HCT116 (cell line): ENCODE measurements at regions not wholly inside any gene's neighbourhood (a gene's known extent, or its start where the extent isn't known, plus 50 kb on each side); places are given as distances from the start of the nearest gene placed in this dataset.

Source experiments
- EZH2 ChIP-seq: fragments of 200-600 bp; sonication (generic); IDR thresholded peaks from 2 replicates; pipeline ENCODE4 v1.6.1; 2017; ENCODE audit warnings: antibody characterized with exemption, mixed run types
- EZH2phosphoT487 ChIP-seq: fragments of 200-600 bp; IDR thresholded peaks from 2 replicates; pipeline ENCODE4 v1.6.1; 2018; ENCODE audit warnings: antibody characterized with exemption, borderline replicate concordance
- MAX ChIP-seq: IDR thresholded peaks from 2 replicates; pipeline ENCODE4 v1.6.1; 2012
- POLR2A ChIP-seq: IDR thresholded peaks from 2 replicates; pipeline ENCODE4 v1.7.0; 2011; ENCODE audit warnings: borderline replicate concordance; ENCODE audit not compliant: insufficient read depth, insufficient read length; ENCODE audit errors: extremely low read depth
- POLR2AphosphoS5 ChIP-seq: IDR thresholded peaks from 2 replicates; pipeline ENCODE4 v1.6.1; 2011; ENCODE audit warnings: mild to moderate bottlenecking, low read depth, low read length, moderate library complexity
- RAD21 ChIP-seq: IDR thresholded peaks from 2 replicates; pipeline ENCODE4 v1.6.1; 2012; ENCODE audit warnings: low read depth, mild to moderate bottlenecking
- REST ChIP-seq: IDR thresholded peaks from 2 replicates; pipeline ENCODE4 v1.6.1; 2012; ENCODE audit warnings: low read depth
- SP1 ChIP-seq: IDR thresholded peaks from 2 replicates; pipeline ENCODE4 v1.6.1; 2012; ENCODE audit warnings: low read depth
- TCF7L2 ChIP-seq: IDR thresholded peaks from 2 replicates; pipeline ENCODE4 v1.7.0; 2011; ENCODE audit warnings: borderline replicate concordance, inconsistent platforms; ENCODE audit not compliant: insufficient read depth, insufficient read length; ENCODE audit errors: extremely low read depth
- ZNF274 ChIP-seq: fragments of 200-500 bp; sonication (Bioruptor generic); IDR thresholded peaks from 2 replicates; pipeline ENCODE4 v1.6.1; 2014; ENCODE audit warnings: mild to moderate bottlenecking, low read depth, low read length, inconsistent platforms
- TF ChIP-seq, protein P1 (sequence below), 3 experiments: fragments of 200-600 bp in 1 of 3; sonication (generic) in 1 of 3; IDR thresholded peaks in 2 of 3; conservative IDR thresholded peaks in 1 of 3; 2 replicates each; pipeline ENCODE4 v1.5.1; 2012 to 2017; ENCODE audit warnings: low read depth in 2 of 3, low read length in 2 of 3, antibody characterized with exemption in 1 of 3, borderline replicate concordance in 1 of 3, control low read depth in 1 of 3, mild to moderate bottlenecking in 1 of 3, mixed read lengths in 1 of 3, mixed run types in 1 of 3, moderate library complexity in 1 of 3; ENCODE audit not compliant: insufficient read depth in 1 of 3
- TF ChIP-seq, protein P2 (sequence below): IDR thresholded peaks from 2 replicates; pipeline ENCODE4 v1.6.1; 2012
- TF ChIP-seq, protein P3 (sequence below): IDR thresholded peaks from 2 replicates; pipeline ENCODE4 v1.6.1; 2011; ENCODE audit warnings: mild to moderate bottlenecking, low read length, moderate library complexity; ENCODE audit not compliant: insufficient replicate concordance; ENCODE audit errors: extremely low read depth

DNA sequence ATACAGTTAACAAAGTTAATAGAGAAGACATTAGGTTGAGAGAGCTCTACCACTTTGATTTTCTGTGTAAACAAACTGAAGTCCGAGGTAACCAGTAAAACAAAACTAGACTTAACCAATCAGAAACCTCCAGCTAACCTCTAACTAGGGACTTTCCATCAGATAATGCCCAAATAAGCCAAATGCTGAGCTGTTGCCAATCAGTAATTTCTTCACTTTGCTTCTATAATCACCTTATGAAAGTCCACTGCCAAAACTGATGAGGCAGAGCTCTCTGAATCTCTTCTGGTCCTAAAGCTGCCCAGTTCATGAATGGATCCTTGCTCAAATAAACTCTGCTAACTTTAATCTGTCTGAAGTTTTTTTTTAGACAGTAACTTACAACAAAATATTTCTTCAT lies 448.0 kb upstream of the NECTIN3 start:
- TF ChIP-seq, protein P1, sequence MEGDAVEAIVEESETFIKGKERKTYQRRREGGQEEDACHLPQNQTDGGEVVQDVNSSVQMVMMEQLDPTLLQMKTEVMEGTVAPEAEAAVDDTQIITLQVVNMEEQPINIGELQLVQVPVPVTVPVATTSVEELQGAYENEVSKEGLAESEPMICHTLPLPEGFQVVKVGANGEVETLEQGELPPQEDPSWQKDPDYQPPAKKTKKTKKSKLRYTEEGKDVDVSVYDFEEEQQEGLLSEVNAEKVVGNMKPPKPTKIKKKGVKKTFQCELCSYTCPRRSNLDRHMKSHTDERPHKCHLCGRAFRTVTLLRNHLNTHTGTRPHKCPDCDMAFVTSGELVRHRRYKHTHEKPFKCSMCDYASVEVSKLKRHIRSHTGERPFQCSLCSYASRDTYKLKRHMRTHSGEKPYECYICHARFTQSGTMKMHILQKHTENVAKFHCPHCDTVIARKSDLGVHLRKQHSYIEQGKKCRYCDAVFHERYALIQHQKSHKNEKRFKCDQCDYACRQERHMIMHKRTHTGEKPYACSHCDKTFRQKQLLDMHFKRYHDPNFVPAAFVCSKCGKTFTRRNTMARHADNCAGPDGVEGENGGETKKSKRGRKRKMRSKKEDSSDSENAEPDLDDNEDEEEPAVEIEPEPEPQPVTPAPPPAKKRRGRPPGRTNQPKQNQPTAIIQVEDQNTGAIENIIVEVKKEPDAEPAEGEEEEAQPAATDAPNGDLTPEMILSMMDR (IDR thresholded peaks at IDR 0.05 in 2 of 3, conservative IDR thresholded peaks at IDR 0.05 in 1 of 3; ENCODE audit: borderline replicate concordance in 1 of 3, insufficient read depth in 1 of 3, low read depth in 2 of 3, low read length in 2 of 3) = no peak
- TF ChIP-seq RAD21 = no peak
- no peak for TF ChIP-seq EZH2
- no peak for TF ChIP-seq POLR2A
- TF ChIP-seq, protein P2, sequence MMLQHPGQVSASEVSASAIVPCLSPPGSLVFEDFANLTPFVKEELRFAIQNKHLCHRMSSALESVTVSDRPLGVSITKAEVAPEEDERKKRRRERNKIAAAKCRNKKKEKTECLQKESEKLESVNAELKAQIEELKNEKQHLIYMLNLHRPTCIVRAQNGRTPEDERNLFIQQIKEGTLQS = no peak
- TF ChIP-seq REST = no peak
- no peak for TF ChIP-seq SP1
- no peak for TF ChIP-seq POLR2AphosphoS5
- TF ChIP-seq, protein P3, sequence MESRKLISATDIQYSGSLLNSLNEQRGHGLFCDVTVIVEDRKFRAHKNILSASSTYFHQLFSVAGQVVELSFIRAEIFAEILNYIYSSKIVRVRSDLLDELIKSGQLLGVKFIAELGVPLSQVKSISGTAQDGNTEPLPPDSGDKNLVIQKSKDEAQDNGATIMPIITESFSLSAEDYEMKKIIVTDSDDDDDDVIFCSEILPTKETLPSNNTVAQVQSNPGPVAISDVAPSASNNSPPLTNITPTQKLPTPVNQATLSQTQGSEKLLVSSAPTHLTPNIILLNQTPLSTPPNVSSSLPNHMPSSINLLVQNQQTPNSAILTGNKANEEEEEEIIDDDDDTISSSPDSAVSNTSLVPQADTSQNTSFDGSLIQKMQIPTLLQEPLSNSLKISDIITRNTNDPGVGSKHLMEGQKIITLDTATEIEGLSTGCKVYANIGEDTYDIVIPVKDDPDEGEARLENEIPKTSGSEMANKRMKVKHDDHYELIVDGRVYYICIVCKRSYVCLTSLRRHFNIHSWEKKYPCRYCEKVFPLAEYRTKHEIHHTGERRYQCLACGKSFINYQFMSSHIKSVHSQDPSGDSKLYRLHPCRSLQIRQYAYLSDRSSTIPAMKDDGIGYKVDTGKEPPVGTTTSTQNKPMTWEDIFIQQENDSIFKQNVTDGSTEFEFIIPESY = no peak
- no peak for TF ChIP-seq TCF7L2
- TF ChIP-seq MAX = no peak
- TF ChIP-seq EZH2phosphoT487 = no peak
- no peak for TF ChIP-seq ZNF274
